ENCODE measurements at regions not wholly inside any gene's neighbourhood (a gene's known extent, or its start where the extent isn't known, plus 50 kb on each side); places are given as distances from the start of the nearest gene placed in this dataset.
A peak's percentile ranks its signal among the peaks of the same experiment; 100 is the strongest.
"Not testable (repeated sequence)": the region's sequence is repeated elsewhere in the genome, so short reads cannot be mapped to it uniquely, and the experiment has no call there.

GRCh38 chr6:51209651-51210050 is 391.0 kb downstream of the TFAP2B start:
- POLR2A ChIA-PET: no interaction called here

GRCh38 chr6:51213811-51214210 is 395.1 kb downstream of the TFAP2B start:
- Mint-ChIP-seq H3K27me3 (peaks cover 0 to 3% (median 0%) of the 10 kb centered on the region in 5 donors), H3K9me3 (peaks cover 0 to 26% (median 0%) of the 10 kb centered on the region in 9 donors), H3K4me1 (no peaks in the 10 kb centered on the region), H3K36me3 (no peaks in the 10 kb centered on the region), H3K27ac (no peak overlapping the region), H3K4me3 (no peak overlapping the region)
- DNase-seq: no peak
- no peak for ATAC-seq
- POLR2A ChIA-PET: no interaction called here

More at GRCh38 chr6:51209651-51210050, 391.0 kb downstream of the TFAP2B start:
- no peak for DNase-seq
- Mint-ChIP-seq H3K27me3 (peaks cover 0 to 3% (median 0%) of the 10 kb centered on the region in 5 donors), H3K4me3 (no peak overlapping the region), H3K27ac (no peak overlapping the region), H3K36me3 (no peaks in the 10 kb centered on the region), H3K9me3 (peaks cover 0 to 2% (median 0%) of the 10 kb centered on the region in 9 donors), H3K4me1 (no peaks in the 10 kb centered on the region)
- ATAC-seq: no peak

- no peaks in the 10 kb centered on the region for H3K36me3 Mint-ChIP-seq
- peaks cover 0 to 26% (median 0%) of the 10 kb centered on the region in 9 donors for H3K9me3 Mint-ChIP-seq
- ATAC-seq: no peak
- H3K27me3 Mint-ChIP-seq: peaks cover 0 to 3% (median 0%) of the 10 kb centered on the region in 5 donors
- DNase-seq: no peak
- H3K4me1 Mint-ChIP-seq: no peaks in the 10 kb centered on the region
- H3K27ac Mint-ChIP-seq: no peak overlapping the region
- POLR2A ChIA-PET: no interaction called here
- no peak overlapping the region for H3K4me3 Mint-ChIP-seq
Observed at GRCh38 chr6:51214442-51214841, 395.8 kb downstream of the TFAP2B start.

GRCh38 chr6:51218181-51218580 is 399.5 kb downstream of the TFAP2B start:
- H3K36me3 Mint-ChIP-seq: no peaks in the 10 kb centered on the region
- H3K9me3 Mint-ChIP-seq: peaks cover 0 to 26% (median 2%) of the 10 kb centered on the region in 9 donors
- H3K27me3 Mint-ChIP-seq: peaks cover 0 to 3% (median 0%) of the 10 kb centered on the region in 5 donors
- DNase-seq (no peak), ATAC-seq (no peak)
- H3K27ac Mint-ChIP-seq: no peak overlapping the region
- no peaks in the 10 kb centered on the region for H3K4me1 Mint-ChIP-seq
- no peak overlapping the region for H3K4me3 Mint-ChIP-seq
- POLR2A ChIA-PET: no interaction called here

GRCh38 chr6:51224580-51225240 is 406.0 kb downstream of the TFAP2B start:
- H3K36me3 Mint-ChIP-seq, POLR2A ChIA-PET, ATAC-seq, H3K4me1 Mint-ChIP-seq, H3K27me3 Mint-ChIP-seq, DNase-seq, H3K4me3 Mint-ChIP-seq, H3K27ac Mint-ChIP-seq: not testable (repeated sequence)
- peaks cover 0 to 21% (median 6%) of the 10 kb centered on the region in 9 donors for H3K9me3 Mint-ChIP-seq

- H3K27me3 Mint-ChIP-seq: no peaks in the 10 kb centered on the region
- POLR2A ChIA-PET: no interaction called here
- no peak overlapping the region for H3K27ac Mint-ChIP-seq
- no peaks in the 10 kb centered on the region for H3K4me1 Mint-ChIP-seq
- ATAC-seq (no peak), DNase-seq (no peak)
- H3K9me3 Mint-ChIP-seq: peaks cover 0 to 5% (median 0%) of the 10 kb centered on the region in 9 donors
- no peak overlapping the region for H3K4me3 Mint-ChIP-seq
- H3K36me3 Mint-ChIP-seq: no peaks in the 10 kb centered on the region
Observed at GRCh38 chr6:51241376-51241775, 422.7 kb downstream of the TFAP2B start.

GRCh38 chr6:51249798-51250197 is 431.1 kb downstream of the TFAP2B start:
- Mint-ChIP-seq H3K27me3 (no peaks in the 10 kb centered on the region), H3K27ac (no peak overlapping the region), H3K9me3 (peaks cover 0 to 11% (median 0%) of the 10 kb centered on the region in 9 donors), H3K36me3 (no peaks in the 10 kb centered on the region), H3K4me1 (no peaks in the 10 kb centered on the region), H3K4me3 (no peak overlapping the region)
- DNase-seq (no peak), ATAC-seq (no peak)
- POLR2A ChIA-PET: no interaction called here

GRCh38 chr6:51250317-51250716 is 431.6 kb downstream of the TFAP2B start:
- Mint-ChIP-seq H3K4me1 (no peaks in the 10 kb centered on the region), H3K27ac (no peak overlapping the region), H3K27me3 (no peaks in the 10 kb centered on the region), H3K9me3 (peaks cover 0 to 11% (median 0%) of the 10 kb centered on the region in 9 donors), H3K36me3 (no peaks in the 10 kb centered on the region), H3K4me3 (no peak overlapping the region)
- DNase-seq (no peak), ATAC-seq (no peak)
- POLR2A ChIA-PET: no interaction called here

GRCh38 chr6:51257938-51258337 is 439.3 kb downstream of the TFAP2B start:
- ATAC-seq: no peak
- Mint-ChIP-seq H3K36me3 (no peaks in the 10 kb centered on the region), H3K27ac (no peak overlapping the region), H3K4me3 (no peak overlapping the region), H3K4me1 (no peaks in the 10 kb centered on the region), H3K9me3 (no peaks in the 10 kb centered on the region), H3K27me3 (no peaks in the 10 kb centered on the region)
- POLR2A ChIA-PET: no interaction called here
- DNase-seq: no peak

GRCh38 chr6:51260003-51260402 is 441.3 kb downstream of the TFAP2B start:
- peak overlapping the region in 1 of 10 donors; percentile 3 for H3K27ac Mint-ChIP-seq
- H3K9me3 Mint-ChIP-seq: no peaks in the 10 kb centered on the region
- POLR2A ChIA-PET: no interaction called here
- H3K4me1 Mint-ChIP-seq: no peaks in the 10 kb centered on the region
- H3K36me3 Mint-ChIP-seq: no peaks in the 10 kb centered on the region
- no peak overlapping the region for H3K4me3 Mint-ChIP-seq
- no peaks in the 10 kb centered on the region for H3K27me3 Mint-ChIP-seq
- ATAC-seq (no peak), DNase-seq (no peak)

GRCh38 chr6:51261691-51262090 is 443.0 kb downstream of the TFAP2B start:
- ATAC-seq (no peak), DNase-seq (no peak)
- peaks cover 0 to 3% (median 0%) of the 10 kb centered on the region in 4 donors for H3K4me1 Mint-ChIP-seq
- H3K9me3 Mint-ChIP-seq: peaks cover 0 to 6% (median 0%) of the 10 kb centered on the region in 9 donors
- POLR2A ChIA-PET: no interaction called here
- H3K27me3 Mint-ChIP-seq: no peaks in the 10 kb centered on the region
- no peak overlapping the region for H3K4me3 Mint-ChIP-seq
- no peaks in the 10 kb centered on the region for H3K36me3 Mint-ChIP-seq
- no peak overlapping the region for H3K27ac Mint-ChIP-seq

- Mint-ChIP-seq H3K9me3 (peaks cover 0 to 12% (median 1%) of the 10 kb centered on the region in 9 donors), H3K27ac (no peak overlapping the region), H3K36me3 (no peaks in the 10 kb centered on the region), H3K4me3 (no peak overlapping the region), H3K27me3 (no peaks in the 10 kb centered on the region), H3K4me1 (peaks cover 0 to 3% (median 0%) of the 10 kb centered on the region in 4 donors)
- POLR2A ChIA-PET: no interaction called here
- DNase-seq: no peak
- ATAC-seq: no peak
Observed at GRCh38 chr6:51265426-51265825, 446.8 kb downstream of the TFAP2B start.

- POLR2A ChIA-PET: no interaction called here
- Mint-ChIP-seq H3K4me1 (peaks cover 0 to 3% (median 0%) of the 10 kb centered on the region in 4 donors), H3K9me3 (peaks cover 0 to 12% (median 4%) of the 10 kb centered on the region in 9 donors), H3K4me3 (no peak overlapping the region), H3K36me3 (no peaks in the 10 kb centered on the region), H3K27ac (no peak overlapping the region), H3K27me3 (no peaks in the 10 kb centered on the region)
- DNase-seq (no peak), ATAC-seq (no peak)
Observed at GRCh38 chr6:51266604-51267003, 447.9 kb downstream of the TFAP2B start.

GRCh38 chr6:51268666-51269065 is 450.0 kb downstream of the TFAP2B start:
- POLR2A ChIA-PET: no interaction called here
- H3K4me3 Mint-ChIP-seq: no peak overlapping the region

More at GRCh38 chr6:51268666-51269065, 450.0 kb downstream of the TFAP2B start:
- Mint-ChIP-seq H3K27ac (no peak overlapping the region), H3K27me3 (no peaks in the 10 kb centered on the region), H3K9me3 (peaks cover 0 to 14% (median 4%) of the 10 kb centered on the region in 9 donors), H3K36me3 (no peaks in the 10 kb centered on the region), H3K4me1 (peaks cover 0 to 3% (median under 1%) of the 10 kb centered on the region in 4 donors)
- ATAC-seq (no peak), DNase-seq (no peak)
